Neural progenitor cell (in vitro differentiated cells): ENCODE measurements at regions not wholly inside any gene's neighbourhood (a gene's known extent, or its start where the extent isn't known, plus 50 kb on each side); places are given as distances from the start of the nearest gene placed in this dataset.

Source experiments
- DNase-seq: peaks from one replicate; pipeline ENCODE4 v3.0.0-alpha.2; 2016; ENCODE audit warnings: low spot score
- H2AFZ ChIP-seq: fragments of 200-600 bp; sonication (generic); replicated peaks from 2 replicates; pipeline ENCODE4 v1.6.1; 2016; ENCODE audit warnings: antibody characterized with exemption
- H3F3A ChIP-seq: fragments of 200-600 bp; sonication (generic); 2 replicates; pipeline ENCODE4 v1.6.1; 2016; ENCODE audit warnings: antibody characterized with exemption, low read depth
- H3K27ac ChIP-seq: fragments of 200-600 bp; sonication (generic); 2 replicates; pipeline ENCODE4 v1.5.1; 2016; ENCODE audit warnings: mild to moderate bottlenecking
- H3K27me3 ChIP-seq: fragments of 200-600 bp; sonication (generic); 2 replicates; pipeline ENCODE4 v1.6.1; 2016; ENCODE audit warnings: mild to moderate bottlenecking, moderate library complexity
- H3K36me3 ChIP-seq: fragments of 200-600 bp; sonication (generic); 2 replicates; pipeline ENCODE4 v1.5.1; 2016
- H3K4me1 ChIP-seq: fragments of 200-600 bp; sonication (generic); 2 replicates; pipeline ENCODE4 v1.6.1; 2016; ENCODE audit warnings: mixed run types
- H3K4me2 ChIP-seq: fragments of 200-600 bp; sonication (generic); 2 replicates; pipeline ENCODE4 v1.6.1; 2016
- H3K4me3 ChIP-seq: fragments of 200-600 bp; sonication (generic); 2 replicates; pipeline ENCODE4 v1.5.1; 2016
- H3K79me2 ChIP-seq: fragments of 200-600 bp; sonication (generic); 2 replicates; pipeline ENCODE4 v1.6.1; 2016; ENCODE audit warnings: low read depth
- H3K9ac ChIP-seq: fragments of 200-600 bp; sonication (generic); 2 replicates; pipeline ENCODE4 v1.6.1; 2016
- H3K9me3 ChIP-seq: fragments of 200-600 bp; sonication (generic); 2 replicates; pipeline ENCODE4 v1.5.1; 2016; ENCODE audit warnings: low read depth
- H4K20me1 ChIP-seq: fragments of 200-600 bp; sonication (generic); 2 replicates; pipeline ENCODE4 v1.6.1; 2016; ENCODE audit warnings: low read depth
- H3K27ac Mint-ChIP-seq: 3 replicates; pipeline ENCODE4 v1.8.0; 2021; ENCODE audit warnings: mixed read lengths
- H3K27me3 Mint-ChIP-seq: 2 replicates; pipeline ENCODE4 v1.8.0; 2022; ENCODE audit warnings: low read depth, mild to moderate bottlenecking, inconsistent platforms, moderate library complexity, mixed read lengths; ENCODE audit not compliant: insufficient read depth
- H3K36me3 Mint-ChIP-seq: 3 replicates; pipeline ENCODE4 v1.8.0; 2021; ENCODE audit warnings: mixed read lengths
- H3K4me1 Mint-ChIP-seq: 3 replicates; pipeline ENCODE4 v1.8.0; 2021; ENCODE audit warnings: mixed read lengths
- H3K4me3 Mint-ChIP-seq: 3 replicates; pipeline ENCODE4 v1.8.0; 2021; ENCODE audit warnings: mild to moderate bottlenecking, moderate library complexity, mixed read lengths
- H3K9me3 Mint-ChIP-seq: 3 replicates; pipeline ENCODE4 v1.8.0; 2020; ENCODE audit warnings: mixed read lengths
- EZH2 ChIP-seq: fragments of 200-600 bp; sonication (generic); IDR thresholded peaks from 2 replicates; pipeline ENCODE4 v1.6.1; 2017; ENCODE audit warnings: antibody characterized with exemption, mild to moderate bottlenecking, moderate library complexity
- EZH2phosphoT487 ChIP-seq: fragments of 200-600 bp; sonication (generic); IDR thresholded peaks from 2 replicates; pipeline ENCODE4 v1.6.1; 2017; ENCODE audit warnings: antibody characterized with exemption
- TF ChIP-seq, protein P1 (sequence below): fragments of 200-600 bp; sonication (generic); IDR thresholded peaks from 2 replicates; pipeline ENCODE4 v1.5.1; 2017; ENCODE audit warnings: antibody characterized with exemption, mild to moderate bottlenecking

DNA sequence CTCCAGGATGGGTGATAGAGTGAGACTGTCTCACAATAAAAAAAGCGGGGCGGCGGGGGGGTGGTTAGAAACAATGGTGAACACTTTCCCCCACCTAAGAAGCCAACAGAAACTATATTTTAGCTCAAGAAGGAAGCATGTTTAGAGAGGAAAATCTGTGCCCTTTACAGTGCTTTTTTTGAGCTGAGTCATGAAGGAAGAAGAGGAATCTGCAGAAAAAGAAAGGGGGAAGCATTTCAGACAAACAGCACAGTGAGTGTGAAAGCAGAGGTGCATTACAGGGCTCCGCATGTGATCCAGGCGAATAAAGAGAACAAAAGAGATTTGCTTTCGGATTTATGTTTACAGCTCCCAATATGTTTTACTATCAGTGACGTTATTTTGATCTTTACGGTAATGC lies 1504.6 kb upstream of the WWC1 start:
- peaks cover 20% of the 10 kb centered on the region for H3K4me1 Mint-ChIP-seq
- H3K4me3 Mint-ChIP-seq = no peak overlapping the region
- peak overlapping the region; percentile 39 for H3K27ac Mint-ChIP-seq

DNA sequence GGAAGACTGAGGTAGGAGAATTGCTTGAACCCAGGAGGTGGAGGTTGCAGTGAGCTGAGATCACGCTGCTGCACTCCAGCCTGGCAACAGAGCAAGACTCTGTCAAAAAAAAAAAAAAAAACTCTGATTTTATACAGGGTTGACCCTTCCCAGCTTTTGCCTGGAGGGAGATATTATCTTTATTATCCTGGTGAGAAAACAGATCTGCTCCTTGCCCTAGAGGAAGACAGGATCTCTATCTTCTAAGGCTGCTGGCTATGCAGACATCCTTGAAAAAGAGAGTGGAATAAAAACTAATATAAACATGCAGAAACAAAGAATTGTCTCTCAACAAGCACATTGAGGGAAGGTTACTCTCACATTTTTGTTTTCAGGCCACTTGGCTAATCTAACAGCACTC lies 1503.4 kb upstream of the WWC1 start:
- Histone ChIP-seq H2AFZ (peak overlapping the region; percentile 28), H3K9me3 (no peaks in the 10 kb centered on the region), H3F3A (no peaks in the 10 kb centered on the region), H4K20me1 (no peaks in the 10 kb centered on the region), H3K4me1 (peaks cover 6% of the 10 kb centered on the region), H3K36me3 (no peaks in the 10 kb centered on the region), H3K27me3 (no peaks in the 10 kb centered on the region), H3K9ac (no peak overlapping the region), H3K27ac (no peak overlapping the region), H3K4me2 (no peak overlapping the region), H3K4me3 (no peak overlapping the region), H3K79me2 (no peaks in the 10 kb centered on the region)
- H3K27me3 Mint-ChIP-seq = peaks cover 3% of the 10 kb centered on the region
- H3K9me3 Mint-ChIP-seq = peaks cover 2% of the 10 kb centered on the region
- H3K4me3 Mint-ChIP-seq = no peak overlapping the region
- no peaks in the 10 kb centered on the region for H3K36me3 Mint-ChIP-seq
- TF ChIP-seq EZH2phosphoT487 = no peak
- no peak for TF ChIP-seq EZH2
- TF ChIP-seq, protein P1, sequence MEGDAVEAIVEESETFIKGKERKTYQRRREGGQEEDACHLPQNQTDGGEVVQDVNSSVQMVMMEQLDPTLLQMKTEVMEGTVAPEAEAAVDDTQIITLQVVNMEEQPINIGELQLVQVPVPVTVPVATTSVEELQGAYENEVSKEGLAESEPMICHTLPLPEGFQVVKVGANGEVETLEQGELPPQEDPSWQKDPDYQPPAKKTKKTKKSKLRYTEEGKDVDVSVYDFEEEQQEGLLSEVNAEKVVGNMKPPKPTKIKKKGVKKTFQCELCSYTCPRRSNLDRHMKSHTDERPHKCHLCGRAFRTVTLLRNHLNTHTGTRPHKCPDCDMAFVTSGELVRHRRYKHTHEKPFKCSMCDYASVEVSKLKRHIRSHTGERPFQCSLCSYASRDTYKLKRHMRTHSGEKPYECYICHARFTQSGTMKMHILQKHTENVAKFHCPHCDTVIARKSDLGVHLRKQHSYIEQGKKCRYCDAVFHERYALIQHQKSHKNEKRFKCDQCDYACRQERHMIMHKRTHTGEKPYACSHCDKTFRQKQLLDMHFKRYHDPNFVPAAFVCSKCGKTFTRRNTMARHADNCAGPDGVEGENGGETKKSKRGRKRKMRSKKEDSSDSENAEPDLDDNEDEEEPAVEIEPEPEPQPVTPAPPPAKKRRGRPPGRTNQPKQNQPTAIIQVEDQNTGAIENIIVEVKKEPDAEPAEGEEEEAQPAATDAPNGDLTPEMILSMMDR = no peak
- H3K27ac Mint-ChIP-seq = peak overlapping the region; percentile 10
- DNase-seq = no peak
- peaks cover 10% of the 10 kb centered on the region for H3K4me1 Mint-ChIP-seq

More for the DNA sequence above, 1504.6 kb upstream of the WWC1 start:
- Histone ChIP-seq H3K4me2 (no peak overlapping the region), H3K27me3 (no peaks in the 10 kb centered on the region), H2AFZ (peak overlapping the region; percentile 57), H3K4me3 (no peak overlapping the region), H4K20me1 (no peaks in the 10 kb centered on the region), H3K79me2 (no peaks in the 10 kb centered on the region), H3K4me1 (peaks cover 10% of the 10 kb centered on the region), H3K9ac (no peak overlapping the region), H3F3A (no peaks in the 10 kb centered on the region), H3K27ac (no peak overlapping the region), H3K36me3 (no peaks in the 10 kb centered on the region), H3K9me3 (no peaks in the 10 kb centered on the region)
- no peak for DNase-seq
- TF ChIP-seq, protein P1 = no peak
- TF ChIP-seq EZH2phosphoT487 (no peak), EZH2 (no peak)
- Mint-ChIP-seq H3K27me3 (peaks cover 3% of the 10 kb centered on the region), H3K9me3 (peaks cover 2% of the 10 kb centered on the region), H3K36me3 (no peaks in the 10 kb centered on the region)

DNA sequence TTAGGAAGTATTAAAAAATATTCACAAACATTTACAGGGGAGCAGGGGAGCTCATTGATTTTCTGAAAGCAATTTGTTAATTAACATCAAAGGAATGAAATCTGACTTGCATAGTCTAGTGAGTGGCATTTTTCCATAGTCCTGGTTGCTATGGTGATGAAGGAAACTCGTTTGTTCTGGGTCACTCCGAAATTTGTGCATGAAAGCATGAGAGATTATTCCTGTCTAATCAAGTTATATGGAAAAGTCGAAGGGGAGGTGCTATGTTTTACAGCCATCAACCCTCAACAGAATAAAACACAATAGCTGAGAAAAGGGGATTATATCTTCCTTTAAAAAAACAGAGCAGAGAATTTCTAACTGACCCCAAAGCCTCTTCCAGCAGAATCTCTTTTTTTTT lies 1495.7 kb upstream of the WWC1 start:
- H3K9ac ChIP-seq = no peak overlapping the region
- H3K4me3 ChIP-seq = no peak overlapping the region
- H2AFZ ChIP-seq = no peak overlapping the region
- peaks cover 9% of the 10 kb centered on the region for H3K9me3 Mint-ChIP-seq
- no peaks in the 10 kb centered on the region for H3K27me3 ChIP-seq
- TF ChIP-seq EZH2 = no peak
- TF ChIP-seq EZH2phosphoT487 = no peak
- TF ChIP-seq, protein P1 = no peak
- peaks cover 23% of the 10 kb centered on the region for H3K4me1 Mint-ChIP-seq
- H3K4me3 Mint-ChIP-seq = no peak overlapping the region
- peaks cover 8% of the 10 kb centered on the region for H3K4me1 ChIP-seq
- H3K9me3 ChIP-seq = no peaks in the 10 kb centered on the region
- no peaks in the 10 kb centered on the region for H3K36me3 ChIP-seq
- peak overlapping the region; percentile 13 for H3K27ac Mint-ChIP-seq
- no peak overlapping the region for H3K27ac ChIP-seq
- H3F3A ChIP-seq = no peaks in the 10 kb centered on the region
- H3K4me2 ChIP-seq = no peak overlapping the region
- H3K27me3 Mint-ChIP-seq = peaks cover 3% of the 10 kb centered on the region
- no peaks in the 10 kb centered on the region for H4K20me1 ChIP-seq
- peaks cover 3% of the 10 kb centered on the region for H3K36me3 Mint-ChIP-seq
- no peaks in the 10 kb centered on the region for H3K79me2 ChIP-seq
- no peak for DNase-seq
